GM18508 (cell line): ENCODE measurements at regions not wholly inside any gene's neighbourhood (a gene's known extent, or its start where the extent isn't known, plus 50 kb on each side); places are given as distances from the start of the nearest gene placed in this dataset.

Experiments used
- ATAC-seq: cut with Tn5 transposase; IDR thresholded peaks from one replicate; pipeline ENCODE4 v1.9.1; 2021; ENCODE audit warnings: moderate number of reproducible peaks; ENCODE audit not compliant: insufficient read depth, unreplicated experiment

GRCh38 chr3:25027650-25028049 lies 400.4 kb upstream of the RARB start:
- ATAC-seq = no peak

- ATAC-seq = no peak
Observed at GRCh38 chr3:25029820-25030219, 398.2 kb upstream of the RARB start.

GRCh38 chr3:25032344-25032743 lies 395.7 kb upstream of the RARB start:
- no peak for ATAC-seq

GRCh38 chr3:25033407-25034029 lies 394.5 kb upstream of the RARB start:
- no peak for ATAC-seq

DNA sequence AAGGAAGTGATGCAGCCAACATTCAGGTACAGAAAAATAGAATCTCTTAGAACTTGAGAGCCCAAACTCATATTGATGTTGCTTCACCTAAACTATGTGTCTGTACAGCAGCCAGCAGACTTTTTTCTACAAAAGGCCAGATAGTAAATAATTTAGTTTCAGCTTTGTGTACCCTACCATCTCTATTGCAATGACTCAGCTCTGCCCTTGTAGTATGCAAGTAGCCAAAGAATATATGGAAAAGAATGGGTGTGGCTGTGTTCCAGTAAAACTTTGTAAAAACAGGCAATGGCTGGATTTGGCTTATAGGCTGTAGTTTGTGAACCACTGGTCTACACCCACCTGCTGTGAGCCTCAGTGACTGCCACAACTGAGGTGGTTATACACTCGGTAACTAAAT lies 392.5 kb upstream of the RARB start:
- no peak for ATAC-seq

GRCh38 chr3:25036633-25037032 lies 391.4 kb upstream of the RARB start:
- no peak for ATAC-seq

GRCh38 chr3:25037049-25037547 lies 391.0 kb upstream of the RARB start:
- no peak for ATAC-seq

- no peak for ATAC-seq
Observed at GRCh38 chr3:25038271-25038670, 389.8 kb upstream of the RARB start.

GRCh38 chr3:25038922-25039321 lies 389.1 kb upstream of the RARB start:
- ATAC-seq = no peak

DNA sequence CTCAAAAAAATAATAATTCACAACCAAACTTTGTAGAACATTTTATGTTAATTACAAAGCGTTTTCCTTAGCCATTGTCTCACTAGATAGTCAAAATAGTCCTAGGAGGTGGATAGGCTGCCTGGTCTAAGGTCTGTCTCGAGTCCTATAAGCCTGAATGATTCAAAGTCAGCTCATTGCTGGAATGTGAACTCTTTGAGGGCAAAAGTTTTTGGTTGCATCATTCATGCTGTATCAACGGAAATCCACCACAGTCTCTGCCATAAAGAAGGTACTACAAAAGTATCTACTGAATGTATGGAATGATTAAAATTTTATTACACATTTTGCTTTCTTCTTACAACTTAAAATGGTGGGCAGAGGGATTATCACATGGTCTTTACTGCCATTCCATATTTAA lies 387.3 kb upstream of the RARB start:
- no peak for ATAC-seq

GRCh38 chr3:25041871-25042584 lies 386.0 kb upstream of the RARB start:
- ATAC-seq = no peak

DNA sequence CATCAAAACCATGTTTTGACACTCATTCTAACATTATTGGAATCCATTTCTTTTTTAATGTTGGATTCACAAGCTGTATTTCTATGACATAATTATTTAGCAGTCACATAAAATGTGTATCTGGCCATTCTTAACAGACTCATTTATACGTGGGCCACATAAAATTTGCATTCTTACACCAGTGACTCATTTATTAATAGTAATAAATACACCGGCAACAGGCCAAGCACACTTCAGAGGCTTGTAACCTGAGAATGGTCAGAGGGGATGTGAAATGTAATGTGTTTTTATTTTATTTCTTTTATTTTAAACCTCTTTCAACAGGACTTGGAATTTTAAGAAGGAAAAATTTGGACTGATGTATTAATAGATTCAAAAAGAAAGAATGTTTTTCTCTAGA lies 384.9 kb upstream of the RARB start:
- no peak for ATAC-seq

- ATAC-seq = no peak
Observed at GRCh38 chr3:25043749-25044148, 384.3 kb upstream of the RARB start.

DNA sequence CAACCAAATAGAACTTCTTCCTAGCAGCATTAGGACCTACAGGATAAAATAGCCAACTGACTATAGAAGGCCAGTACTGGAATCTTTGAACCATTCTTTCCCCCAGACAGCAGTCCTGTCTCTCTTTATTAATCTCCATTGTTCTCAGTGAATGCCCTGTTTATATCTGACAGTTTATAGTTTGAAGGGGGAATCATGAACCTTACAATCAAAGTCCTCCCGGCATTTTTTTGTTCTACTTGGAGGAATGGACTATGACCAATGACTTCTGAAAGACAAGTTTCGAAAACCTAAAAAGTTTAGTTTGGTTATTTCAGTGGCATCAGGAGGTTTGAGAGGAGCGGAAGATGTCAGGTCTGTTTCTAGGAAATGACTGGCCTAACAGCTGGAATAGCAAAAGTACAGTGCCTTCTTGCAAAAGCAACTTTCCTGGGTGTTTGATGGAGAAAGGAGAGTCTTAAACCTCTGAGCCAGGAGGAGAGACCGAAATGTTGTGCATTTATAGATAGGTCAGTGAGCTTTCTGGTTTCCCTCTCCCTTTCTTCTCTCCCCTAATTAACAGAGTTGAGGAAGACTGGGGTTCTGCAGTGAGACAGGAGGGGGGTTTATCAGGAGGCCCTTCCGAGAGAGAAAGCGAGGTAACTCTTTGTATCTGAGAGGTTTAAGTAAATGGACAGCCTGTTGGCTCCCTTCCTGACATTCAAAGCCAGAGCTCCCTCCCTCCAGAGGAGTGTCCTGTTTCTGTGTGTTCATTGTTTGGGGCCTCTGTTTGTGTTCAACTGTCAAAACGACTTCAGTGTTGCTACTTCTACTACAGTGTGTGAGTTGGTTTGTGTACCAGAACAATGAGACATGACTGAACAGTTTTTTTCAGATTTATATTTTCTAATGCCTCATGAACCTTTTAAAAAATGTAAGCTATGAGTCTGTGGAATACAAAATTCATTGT lies 383.0 kb upstream of the RARB start:
- no peak for ATAC-seq

DNA sequence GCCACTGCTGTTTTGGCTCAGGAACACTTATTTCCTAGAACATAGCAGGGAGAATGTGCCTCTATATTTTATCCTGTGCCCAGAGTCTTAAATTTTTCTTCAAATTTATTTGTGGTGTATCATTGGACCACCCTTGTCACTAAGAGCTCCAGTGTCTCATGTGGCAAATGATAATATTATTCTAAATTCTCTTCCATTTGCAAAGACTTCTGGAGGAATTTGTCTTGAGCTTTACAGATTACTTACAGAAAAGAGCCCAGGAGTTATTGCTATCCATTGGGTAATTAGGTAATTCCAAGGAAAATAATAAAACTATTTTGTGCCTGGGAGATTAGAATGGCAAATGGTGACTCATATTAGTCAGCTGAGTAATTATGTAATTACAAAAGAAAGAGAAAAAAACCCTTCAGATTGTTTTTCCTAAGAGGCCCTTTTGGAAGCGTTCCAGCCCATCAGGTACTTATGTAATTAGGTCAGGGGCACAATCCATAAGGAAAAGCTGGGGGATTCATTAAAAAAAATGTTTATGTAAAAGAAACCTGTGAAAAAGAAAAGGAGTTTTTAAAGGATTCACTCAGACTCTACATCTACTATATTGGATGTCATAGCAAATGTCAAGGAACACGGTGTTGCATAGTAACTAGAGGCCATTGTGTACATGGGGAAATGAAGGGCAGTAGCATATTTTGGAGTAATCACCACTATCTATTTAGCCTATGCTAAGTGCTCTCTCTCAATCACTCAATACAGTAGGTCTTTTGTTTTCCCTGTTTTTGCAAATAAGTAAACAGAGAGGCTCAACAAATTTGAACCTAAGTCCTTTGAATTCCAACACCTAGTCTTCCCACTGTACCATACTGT lies 380.9 kb upstream of the RARB start:
- no peak for ATAC-seq

DNA sequence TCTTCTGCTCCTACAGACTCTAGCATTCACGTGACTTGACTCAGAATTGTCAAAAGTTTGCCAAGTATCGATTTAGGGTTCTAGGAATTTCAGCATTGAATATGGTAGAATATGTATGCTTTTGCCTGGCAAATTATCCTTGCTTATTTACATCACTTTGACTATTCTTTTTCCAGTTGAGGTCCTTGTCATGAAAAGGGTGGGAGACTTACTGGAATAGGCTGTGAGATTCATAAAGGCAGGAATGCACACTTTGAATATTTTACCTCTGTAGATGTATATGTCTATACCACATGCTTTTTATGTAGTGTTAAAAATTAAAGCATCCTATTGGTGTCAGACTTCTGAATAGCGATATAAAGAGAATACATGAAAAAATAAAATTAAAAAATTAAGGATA lies 378.8 kb upstream of the RARB start:
- ATAC-seq = no peak

DNA sequence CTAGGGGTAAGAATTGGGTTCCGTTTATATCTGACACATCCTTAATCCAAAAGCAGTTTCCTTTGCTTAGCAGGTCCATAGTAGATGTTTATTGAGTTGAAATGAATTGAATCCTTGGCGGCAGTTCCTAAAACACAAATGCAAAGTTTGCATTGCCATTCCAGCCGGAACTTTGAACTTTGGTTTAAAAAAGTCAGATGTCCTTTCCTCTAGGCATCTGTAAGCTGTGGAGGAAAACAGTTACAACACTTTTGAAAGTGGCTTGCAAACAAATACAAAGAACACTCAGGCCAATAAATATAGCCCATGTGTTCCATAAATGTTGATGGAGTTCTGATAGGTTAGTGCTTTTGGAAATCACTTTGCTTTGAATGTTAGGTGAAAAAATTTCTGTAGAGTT lies 374.7 kb upstream of the RARB start:
- ATAC-seq = no peak

GRCh38 chr3:25056036-25056755 lies 371.9 kb upstream of the RARB start:
- no peak for ATAC-seq

DNA sequence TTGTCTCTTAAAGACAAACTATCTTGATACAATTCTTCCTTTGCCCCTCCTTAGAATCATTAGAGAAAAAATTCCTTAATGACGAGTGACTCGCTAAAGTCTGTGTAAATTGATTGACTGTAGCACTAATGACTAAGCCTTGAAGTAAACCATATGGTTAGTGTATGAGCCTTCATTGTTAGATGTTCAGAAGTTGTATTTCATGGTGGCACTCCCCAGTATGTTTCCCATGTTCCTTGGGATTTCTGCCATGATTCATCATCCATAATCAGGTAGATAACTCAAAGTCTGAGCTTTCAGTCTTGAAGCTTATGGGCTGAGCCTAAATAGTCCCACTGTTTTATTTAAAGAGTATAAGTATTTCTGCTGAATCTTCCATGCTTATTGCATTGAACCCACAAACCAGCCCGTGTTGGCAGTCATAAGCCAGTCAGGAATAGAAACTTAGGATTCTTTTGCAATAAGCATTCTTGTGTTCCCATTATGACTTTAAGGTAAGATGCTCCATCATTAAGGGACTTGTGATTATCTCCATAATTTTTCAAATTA lies 371.2 kb upstream of the RARB start:
- no peak for ATAC-seq
